Gastrocnemius medialis (tissue), 4 donors: ENCODE measurements at regions not wholly inside any gene's neighbourhood (a gene's known extent, or its start where the extent isn't known, plus 50 kb on each side); places are given as distances from the start of the nearest gene placed in this dataset.

Experiments used
- CTCF ChIP-seq, 5 experiments: fragments of 450-650 bp in 3 of 5; fragments of 200-600 bp in 2 of 5; sonication (generic) in 2 of 5; IDR thresholded peaks in 4 of 5; conservative IDR thresholded peaks in 1 of 5; 1 replicate in 4 of 5; 2 replicates in 1 of 5; pipeline ENCODE4 v1.5.1; 2016 to 2019; ENCODE audit warnings: antibody characterized with exemption in 5 of 5, mild to moderate bottlenecking in 3 of 5, moderate library complexity in 3 of 5
- POLR2A ChIP-seq, 2 donors: fragments of 450-650 bp; IDR thresholded peaks; one replicate each; pipeline ENCODE4 v1.6.1; 2017; ENCODE audit warnings: antibody characterized with exemption in 2 of 2, mild to moderate bottlenecking in 2 of 2, moderate library complexity in 2 of 2

GRCh38 chr7:89989454-89989853, 164.8 kb upstream of the STEAP1 start:
- TF ChIP-seq CTCF (IDR thresholded peaks at IDR 0.05 in 4 of 5, conservative IDR thresholded peaks at IDR 0.05 in 1 of 5) (no peak), POLR2A (IDR thresholded peaks at IDR 0.05) (no peak)
